NCI-H128 (cell line): ENCODE measurements at regions not wholly inside any gene's neighbourhood (a gene's known extent, or its start where the extent isn't known, plus 50 kb on each side); places are given as distances from the start of the nearest gene placed in this dataset.

Experiments used
- DNase-seq: peaks from one replicate; lab custom pipeline; 2025; ENCODE audit not compliant: unreplicated experiment; lab: John Stamatoyannopoulos, UW

DNA sequence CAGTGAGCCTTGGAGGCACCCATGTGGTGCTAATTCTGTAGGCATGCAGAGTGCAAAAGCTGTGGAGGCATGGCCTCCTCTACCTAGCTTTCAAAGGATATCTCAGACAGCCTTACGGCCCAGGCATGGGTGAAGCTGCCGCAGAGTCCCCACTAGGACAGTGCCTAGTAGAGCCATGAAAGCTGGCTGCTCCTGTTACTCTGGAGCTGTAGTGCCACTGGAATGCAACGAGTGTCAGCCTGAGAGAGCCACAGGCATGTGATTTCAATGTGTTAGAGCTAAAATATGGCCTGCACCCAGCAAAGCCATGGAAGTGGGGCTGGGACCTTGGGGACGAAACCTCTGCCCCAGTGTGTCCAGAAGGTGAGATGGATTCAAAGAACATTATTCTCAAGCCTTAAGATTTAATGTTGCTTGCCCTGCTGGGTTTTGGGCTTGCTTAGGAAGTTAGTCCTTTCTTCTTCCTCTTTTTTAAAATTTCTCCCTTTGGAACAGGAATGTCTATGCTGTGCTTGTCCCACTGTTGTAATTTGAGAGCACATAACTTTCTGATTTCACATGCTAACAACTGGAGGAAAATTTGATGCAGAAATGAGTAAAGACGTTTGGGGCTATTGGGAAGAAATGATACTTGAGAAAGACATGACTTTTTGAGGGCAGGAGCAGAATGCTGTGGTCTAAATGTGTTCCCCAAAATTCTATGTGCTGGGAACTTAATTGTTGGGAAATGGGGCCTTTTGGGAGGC is 298.4 kb downstream of the PSAT1 start:
- DNase-seq, result no peak

DNA sequence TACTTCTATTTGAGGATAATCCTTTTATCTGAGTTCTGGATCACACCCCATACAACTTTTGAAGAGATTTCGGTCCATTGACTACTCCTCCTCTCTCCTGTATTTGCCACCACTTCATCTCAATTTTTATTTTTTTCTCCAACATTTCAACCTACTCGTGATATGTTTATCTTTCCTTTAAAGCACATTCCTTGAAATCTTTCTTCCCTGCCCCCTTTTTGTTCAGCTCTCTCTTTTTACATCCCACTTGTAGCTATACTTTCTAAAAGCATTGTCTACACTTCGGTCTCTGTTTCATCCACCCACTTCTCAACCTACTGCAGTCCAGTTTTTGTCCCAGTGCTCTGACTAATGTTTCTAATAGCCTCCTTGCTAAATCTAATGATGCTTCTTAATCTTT is 299.4 kb downstream of the PSAT1 start:
- no peak for DNase-seq

DNA sequence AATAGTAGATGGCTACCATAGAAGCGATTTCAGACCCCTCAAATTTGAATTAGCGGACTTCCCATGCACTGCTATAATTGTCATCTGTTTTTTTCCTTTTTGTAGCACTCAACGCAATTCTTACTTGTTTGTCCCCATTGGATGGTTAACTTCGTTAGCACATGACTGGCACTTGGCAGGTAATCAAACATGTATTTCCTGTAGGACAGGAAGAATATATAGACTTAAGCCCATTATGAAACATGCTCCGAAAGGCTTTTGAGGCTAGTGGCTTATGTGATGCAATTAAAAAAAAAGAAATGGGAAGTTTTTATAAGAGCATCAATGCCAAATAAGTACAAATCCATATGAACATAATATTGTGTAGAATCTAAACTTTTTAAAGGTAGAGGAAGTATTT is 301.2 kb downstream of the PSAT1 start:
- no peak for DNase-seq

DNA sequence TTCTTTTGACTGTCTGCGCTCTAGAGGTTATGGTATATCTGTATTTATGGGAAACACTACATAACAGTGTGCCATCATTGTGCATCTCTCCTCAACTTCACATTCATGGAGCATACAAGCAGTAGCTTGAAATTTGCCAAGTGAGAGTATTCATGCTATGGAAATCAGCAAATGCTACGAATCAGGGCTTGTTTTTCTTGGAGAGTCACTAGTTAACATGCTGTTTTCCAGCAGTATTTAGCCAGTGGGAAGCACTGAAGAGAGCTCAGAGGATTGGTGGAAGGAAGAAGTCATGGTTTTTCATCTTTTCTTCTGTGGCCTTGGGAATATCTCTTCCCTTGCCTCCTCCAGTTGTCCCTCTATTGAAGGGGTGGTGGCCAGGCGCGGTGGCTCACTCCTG is 303.0 kb downstream of the PSAT1 start:
- DNase-seq, result no peak

DNA sequence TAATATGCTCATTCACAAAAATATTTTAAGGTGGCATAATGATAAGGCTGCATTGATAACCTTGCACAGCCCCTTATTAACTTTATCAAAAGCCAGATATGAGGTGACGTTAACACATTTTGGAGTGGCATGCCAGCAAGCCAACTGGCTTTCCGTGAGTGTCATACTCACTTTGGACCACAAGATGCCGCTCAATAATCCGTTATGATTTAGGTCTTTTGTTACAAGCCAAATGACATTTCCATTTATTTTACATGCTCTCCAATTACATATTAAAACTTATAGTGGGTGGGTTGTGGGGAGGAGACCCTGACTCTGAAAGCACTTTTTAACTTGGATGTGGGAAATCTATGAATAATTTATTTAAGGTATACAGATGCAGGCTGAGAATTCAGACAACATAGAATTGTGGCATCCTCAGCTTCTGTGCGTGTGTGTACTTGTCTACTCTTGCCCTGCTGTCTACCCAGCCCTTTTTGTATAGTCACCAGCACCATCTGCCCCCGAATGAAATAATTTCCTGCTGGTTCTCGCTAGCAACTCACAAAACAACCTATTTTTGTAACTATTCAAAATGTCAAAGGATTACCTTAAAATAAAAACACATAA is 305.1 kb downstream of the PSAT1 start:
- peak; percentile 81 for DNase-seq

DNA sequence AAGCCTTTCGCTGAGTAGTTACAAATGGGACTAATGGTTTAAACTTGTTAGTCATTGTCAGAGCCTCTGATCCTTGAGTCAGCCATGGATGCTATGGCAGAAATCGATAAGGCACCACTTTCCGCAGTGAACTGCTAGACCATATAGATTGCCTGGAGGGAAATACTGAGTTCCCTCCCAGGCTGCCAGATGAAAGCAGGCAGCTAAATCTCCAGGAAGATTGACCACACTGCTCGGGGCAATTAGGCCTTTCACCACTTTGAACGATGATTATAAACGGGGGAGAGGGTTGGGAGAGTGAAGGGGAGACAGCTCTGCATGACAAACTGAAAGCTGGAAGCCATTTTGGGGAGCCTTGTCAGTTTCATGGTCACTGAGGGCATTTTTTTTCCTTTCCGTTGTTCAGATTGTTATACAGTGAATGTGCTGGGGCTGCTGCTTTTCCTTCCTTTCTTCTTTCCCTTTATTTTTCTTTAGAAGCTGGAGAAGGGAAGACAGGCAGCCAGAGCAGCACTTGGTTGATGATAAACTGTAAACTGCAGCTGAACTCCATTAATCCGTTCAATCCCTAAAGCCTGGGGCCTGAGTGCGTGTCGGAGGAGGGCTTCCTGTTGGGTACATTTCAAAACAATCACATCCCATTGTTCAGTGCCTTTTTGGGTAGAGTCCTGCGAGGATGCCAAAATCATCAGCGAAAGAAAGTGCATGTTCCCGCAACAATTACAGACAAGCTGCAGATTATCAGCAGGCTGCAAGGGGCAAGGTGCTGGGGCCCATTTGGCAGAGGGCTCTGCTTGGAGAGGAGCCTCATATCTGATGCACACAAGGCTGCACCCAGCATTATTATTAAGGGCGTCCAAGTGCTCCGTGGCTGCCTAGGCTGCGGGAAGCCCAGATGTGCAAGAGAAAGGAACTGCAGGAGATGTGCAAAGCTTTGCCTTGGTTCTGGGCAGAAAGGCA is 308.4 kb downstream of the PSAT1 start:
- DNase-seq, result no peak

DNA sequence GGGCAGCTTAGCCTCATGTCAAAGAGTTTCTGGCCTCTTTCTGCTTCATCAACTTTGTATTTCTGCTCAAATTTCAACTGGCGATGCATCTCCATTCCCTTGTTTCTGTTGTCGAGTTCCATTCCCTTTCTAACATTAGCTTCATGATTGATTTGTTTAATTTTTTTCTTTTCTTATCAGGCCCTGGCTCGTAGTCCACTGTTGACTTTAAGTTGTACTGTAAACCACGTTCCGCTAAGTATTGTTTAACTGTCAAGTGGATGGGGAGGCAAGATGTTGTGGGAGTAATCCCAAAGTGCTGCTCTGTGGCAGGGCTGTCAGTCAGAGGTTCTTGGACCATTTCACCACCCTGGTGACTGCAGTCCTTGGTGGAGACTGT is 309.1 kb downstream of the PSAT1 start:
- no peak for DNase-seq

DNA sequence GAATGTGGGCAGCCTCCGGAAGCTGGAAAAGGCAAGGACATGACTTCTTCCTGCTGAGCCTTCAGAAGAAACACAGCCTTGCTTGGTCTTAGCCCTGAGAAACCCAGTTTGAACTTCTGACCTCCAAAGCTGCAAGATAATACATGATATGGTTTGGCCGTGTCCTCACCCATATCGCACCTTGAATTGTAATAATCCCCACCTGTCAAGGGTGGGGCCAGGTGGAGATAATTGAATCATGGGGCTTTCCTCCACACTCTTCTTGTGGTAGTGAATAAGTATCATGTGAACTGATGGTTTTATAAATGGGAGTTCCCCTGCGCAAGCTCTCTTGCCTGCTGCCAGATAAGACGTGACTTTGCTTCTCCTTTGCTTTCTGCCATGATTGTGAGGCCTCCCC is 310.9 kb downstream of the PSAT1 start:
- DNase-seq, result no peak

DNA sequence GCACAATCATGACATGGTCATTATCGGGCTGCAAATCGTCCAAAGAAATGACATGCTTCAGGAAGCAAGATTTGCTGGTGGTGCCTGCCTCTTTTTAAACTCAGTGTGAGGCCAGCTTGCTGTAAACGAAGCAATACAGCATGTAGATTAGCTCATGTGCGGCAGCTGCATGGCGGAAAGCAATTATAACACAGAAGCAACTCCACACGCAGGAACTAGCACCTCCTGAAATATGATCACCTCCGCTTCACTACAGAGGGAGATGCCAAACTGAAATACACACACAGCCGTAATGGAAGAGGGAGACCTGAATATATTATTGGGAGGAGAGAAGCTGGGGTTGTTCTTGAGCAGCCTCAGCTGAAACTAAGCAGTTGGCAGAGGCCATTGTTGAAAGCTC is 312.5 kb downstream of the PSAT1 start:
- DNase-seq, result peak; percentile 71

DNA sequence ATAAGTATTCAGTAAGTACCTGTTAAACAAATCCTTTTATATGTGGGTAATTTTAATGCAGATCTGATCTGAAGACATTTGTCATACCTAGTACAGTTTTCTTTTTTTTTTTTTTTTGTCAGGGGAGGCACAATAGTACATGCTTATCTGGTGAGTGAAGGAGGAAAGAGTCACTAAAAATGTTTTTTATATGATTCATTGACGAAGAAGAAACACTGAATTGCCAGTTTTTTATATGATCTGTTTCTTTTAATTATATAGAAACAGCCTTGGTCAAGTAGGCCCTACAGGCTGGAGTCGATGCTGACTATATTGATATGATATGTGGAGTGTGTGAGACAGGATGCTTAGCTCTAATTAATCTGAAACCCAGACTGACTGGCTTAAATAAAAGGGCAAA is 315.2 kb downstream of the PSAT1 start:
- DNase-seq, result no peak

DNA sequence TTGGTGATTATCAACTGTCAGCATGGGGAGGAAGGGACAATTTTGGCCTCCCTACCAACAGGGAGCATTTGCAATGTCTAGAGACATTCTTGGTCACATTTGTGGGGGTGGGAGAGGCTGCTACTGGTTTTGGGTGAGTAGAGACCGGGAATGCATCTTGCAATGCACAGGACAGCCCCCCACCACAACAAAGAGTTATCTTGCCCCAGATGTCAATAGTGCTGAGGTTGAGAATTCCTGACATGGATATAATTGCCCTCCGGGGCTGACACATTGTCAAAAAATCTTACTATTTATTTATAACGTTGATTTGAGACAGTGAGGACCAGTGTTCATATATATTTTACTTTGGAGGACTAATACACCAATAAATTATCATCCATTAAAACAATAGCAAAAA is 316.1 kb downstream of the PSAT1 start:
- DNase-seq, result no peak

DNA sequence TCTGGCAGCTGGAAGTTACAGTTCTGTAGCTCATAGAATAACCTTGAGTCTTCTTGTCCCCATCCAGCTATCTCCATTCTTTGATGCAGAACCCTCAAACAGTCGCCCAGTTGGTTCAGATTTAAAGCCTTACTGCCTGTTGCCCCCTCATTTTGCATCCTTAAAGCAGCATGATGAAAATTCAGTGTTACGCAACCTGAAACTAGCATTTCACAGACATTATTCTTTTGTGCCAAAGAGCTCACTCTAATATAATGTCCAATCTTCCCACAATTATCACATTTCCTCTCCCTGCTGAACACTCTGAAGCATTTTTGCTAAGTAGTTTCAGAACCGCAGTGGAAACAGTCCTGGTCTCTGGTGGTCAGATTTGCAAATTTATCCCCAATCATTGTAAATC is 318.0 kb downstream of the PSAT1 start:
- no peak for DNase-seq

DNA sequence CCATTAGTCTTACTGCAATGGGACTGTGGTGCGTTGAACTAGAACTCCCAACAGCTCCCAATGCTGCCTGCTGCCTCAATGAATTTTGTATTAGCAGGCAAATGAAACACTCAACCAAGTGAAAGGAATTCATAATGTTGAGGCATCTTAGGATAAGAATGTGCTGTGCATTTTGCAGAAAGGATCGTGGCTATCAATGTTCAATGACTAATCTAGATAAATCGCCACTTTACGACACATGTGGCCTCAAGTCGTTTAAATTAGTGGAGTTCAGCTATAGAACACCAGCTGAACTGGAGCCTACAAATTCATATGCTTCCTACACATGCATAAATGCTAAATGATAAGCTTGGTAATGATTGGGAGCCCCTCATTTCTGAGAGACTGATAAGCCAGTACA is 318.4 kb downstream of the PSAT1 start:
- DNase-seq, result no peak

DNA sequence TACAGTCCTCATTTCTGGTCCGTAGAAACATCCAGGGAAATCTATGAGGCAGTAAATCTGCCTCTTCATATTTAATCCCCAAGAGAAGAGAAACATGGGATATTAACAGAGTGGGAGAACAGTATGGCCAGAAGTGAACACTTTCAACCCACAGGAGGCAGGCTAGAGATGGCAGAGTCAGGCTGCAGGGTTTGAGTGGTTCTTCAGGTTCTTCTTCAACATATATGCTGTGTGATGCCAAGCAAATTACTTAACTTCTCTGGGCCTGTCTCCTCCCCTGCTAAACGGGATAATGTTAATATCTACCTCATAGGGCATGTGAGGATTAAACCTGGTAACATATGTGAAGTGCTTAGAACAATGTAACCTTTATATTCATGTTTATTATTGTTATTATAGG is 321.8 kb downstream of the PSAT1 start:
- DNase-seq, result no peak

DNA sequence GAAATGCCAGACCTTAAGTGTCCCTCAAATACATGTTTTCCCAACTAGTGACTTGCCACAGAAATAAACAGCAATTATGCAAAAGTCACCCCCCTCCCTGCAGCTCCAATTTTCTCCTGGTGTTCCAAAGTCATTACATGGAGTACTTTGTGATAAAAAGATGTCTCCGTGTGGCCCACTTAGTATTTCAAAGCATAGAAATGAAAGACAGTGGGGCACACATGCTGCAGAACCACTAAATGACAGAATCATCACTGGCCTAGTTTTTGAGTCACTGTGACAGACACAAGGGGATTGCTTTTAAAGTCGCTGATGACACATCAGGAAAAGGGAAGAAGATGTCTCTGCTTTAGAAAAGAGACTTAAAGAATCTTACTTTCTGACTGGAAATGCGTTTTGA is 323.4 kb downstream of the PSAT1 start:
- no peak for DNase-seq

DNA sequence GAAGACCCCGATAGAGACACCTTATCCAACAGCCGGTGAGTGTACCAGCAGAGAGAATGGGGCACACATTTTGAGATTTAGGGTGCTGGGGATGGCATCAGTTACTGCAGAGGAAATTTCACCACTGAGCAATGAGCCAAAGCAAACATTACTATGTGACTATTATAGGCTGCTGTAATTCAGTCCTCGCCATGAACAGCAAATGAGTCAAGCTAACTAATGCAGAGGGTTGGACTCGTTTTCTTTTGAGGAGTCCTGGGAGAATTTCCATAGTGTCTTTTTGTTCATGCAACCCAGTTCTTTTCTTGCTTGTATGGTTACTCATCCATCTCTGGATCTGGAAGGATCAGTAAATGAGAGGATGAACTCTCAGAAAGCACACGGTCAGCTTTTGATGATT is 323.8 kb downstream of the PSAT1 start:
- no peak for DNase-seq

DNA sequence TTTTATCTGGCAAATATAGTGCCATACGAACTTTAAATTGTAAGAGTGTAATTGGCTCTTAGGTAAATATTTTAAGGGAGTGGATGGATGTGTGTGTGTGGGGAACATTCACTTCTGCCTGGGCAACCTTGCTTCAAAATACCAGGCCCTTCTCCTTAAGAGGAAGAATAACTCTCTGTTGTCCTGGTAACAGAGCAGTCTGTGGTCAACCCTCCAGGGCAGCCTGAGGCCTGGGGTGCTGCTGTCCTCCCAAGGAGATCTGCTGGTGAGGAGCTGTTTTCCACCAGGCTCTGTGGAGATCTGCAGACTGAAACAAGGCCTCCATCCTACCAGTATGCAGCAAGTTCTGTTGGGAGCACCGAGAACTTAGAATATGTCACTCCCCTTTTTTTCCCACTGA is 325.2 kb downstream of the PSAT1 start:
- DNase-seq, result no peak

DNA sequence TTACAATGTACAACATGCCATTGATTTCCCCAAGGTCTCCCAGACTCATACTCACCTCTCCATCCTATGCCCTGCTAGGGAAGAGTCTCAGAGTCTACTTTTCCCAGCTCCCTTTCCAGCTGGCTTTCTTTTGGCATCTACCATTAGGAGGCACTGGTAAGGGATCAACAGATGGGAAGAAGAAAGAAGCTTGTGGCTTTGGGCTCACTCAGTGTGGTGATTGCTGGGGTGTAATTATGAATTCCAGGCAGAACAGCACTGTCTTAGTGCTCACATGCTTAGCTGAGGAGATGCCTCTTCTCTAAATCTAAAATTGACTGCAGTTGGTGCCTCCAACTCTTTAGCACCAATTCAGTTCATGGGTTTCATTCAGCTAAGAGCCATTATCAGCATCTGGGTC is 330.0 kb downstream of the PSAT1 start:
- DNase-seq, result no peak

DNA sequence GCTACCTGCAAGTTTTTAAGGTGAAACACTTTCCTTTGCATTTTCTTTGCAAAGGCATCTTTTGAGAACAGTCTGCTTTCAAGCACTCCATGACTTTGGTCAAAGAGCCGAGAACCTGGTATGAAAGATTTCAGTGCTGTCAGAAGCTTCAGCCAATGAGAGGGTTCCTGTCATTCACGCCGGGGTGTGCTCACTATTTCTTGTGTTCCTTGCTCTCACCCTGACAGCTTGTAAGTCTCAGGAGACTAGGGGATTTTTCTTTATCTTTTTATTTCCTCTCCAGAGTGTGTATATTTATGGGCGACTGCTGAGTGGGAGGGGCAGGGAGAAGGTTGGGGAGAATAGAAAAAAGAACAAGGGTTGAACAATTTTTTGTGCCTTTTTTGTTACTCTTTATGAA is 334.0 kb downstream of the PSAT1 start:
- DNase-seq, result no peak

DNA sequence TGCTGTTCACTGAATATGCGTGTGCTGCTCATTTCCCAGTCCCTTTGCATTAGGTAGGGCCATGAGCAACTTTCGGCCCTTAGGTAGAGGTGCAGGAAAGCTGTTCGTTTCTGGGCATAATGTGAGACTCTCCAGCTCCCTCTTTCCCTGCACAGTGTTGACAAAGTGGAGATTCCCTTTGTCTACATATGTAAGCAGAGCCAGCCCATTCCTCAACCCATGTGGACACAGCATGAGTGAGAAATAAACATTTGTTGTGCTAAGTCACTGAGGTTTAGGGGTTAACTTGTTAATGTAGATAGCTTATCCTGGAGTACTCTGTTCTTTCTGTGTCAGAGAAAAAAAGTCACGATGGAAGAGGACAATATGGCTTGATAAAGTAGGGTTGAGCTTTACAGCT is 343.8 kb downstream of the PSAT1 start:
- no peak for DNase-seq

DNA sequence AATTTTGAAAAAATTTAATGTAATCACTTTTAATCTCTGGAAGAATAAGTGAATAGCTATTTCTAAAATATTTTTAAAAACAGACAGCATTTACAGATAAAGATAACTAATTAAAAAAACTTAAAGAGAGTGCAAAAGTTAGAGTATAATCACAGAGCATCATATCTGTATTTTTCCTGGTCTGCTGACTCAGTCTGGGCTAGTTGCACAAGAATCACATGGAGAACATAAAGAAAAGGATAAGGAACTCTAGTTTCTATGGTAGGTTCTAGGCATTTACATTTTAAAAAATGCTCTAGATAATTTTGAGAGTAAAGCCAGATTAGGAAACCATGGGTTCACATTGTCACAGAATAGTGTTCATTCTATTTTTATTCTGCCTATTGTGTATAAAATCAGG is 347.4 kb downstream of the PSAT1 start:
- DNase-seq, result no peak

DNA sequence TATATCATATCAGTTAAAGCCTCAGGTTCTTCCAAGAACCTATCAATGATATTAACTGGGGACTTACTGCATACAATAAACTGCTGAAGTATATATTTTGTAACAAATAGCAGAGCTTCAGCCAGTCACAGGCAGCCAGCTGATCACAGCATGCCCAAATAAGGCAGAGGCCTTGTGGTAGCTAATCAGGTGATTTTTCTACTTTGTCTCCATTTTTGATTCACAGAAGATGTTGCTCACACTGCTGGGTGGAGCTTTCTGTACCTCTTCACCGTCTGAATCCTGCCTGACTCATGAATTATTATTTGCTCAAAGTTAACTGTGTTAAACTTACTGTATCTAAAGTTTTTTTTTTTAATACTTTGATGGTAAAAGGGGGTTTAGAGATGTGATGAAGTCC is 357.4 kb downstream of the PSAT1 start:
- DNase-seq, result no peak
